Natural killer cell (primary cell): ENCODE measurements at regions not wholly inside any gene's neighbourhood (a gene's known extent, or its start where the extent isn't known, plus 50 kb on each side); places are given as distances from the start of the nearest gene placed in this dataset.

Experiments used
- ATAC-seq, 3 donors: fragments of 150-1000 bp in 2 of 3; fragments of 200-7000 bp in 1 of 3; cut with Tn5 transposase; 1 replicate in 1 of 3; 2 replicates in 2 of 3; pipeline ENCODE4 v1.10.0; 2021; ENCODE audit warnings: mild to moderate bottlenecking in 2 of 3, moderate library complexity in 2 of 3
- DNase-seq, 2 donors: peaks; one replicate each; pipeline versions ENCODE4 v3.0.0 to v3.0.0-alpha.2; 2013 to 2021; ENCODE audit warnings: mixed read lengths in 1 of 2
- H3K27ac ChIP-seq: one replicate; pipeline ENCODE4 v1.5.1; 2013; ENCODE audit warnings: mild to moderate bottlenecking, low read length
- H3K27me3 ChIP-seq: one replicate; pipeline ENCODE4 v1.6.1; 2013; ENCODE audit warnings: low read length; ENCODE audit not compliant: control insufficient read depth, insufficient read depth
- H3K36me3 ChIP-seq: one replicate; pipeline ENCODE4 v1.6.1; 2013; ENCODE audit warnings: low read length; ENCODE audit not compliant: control insufficient read depth, insufficient read depth
- H3K4me1 ChIP-seq: one replicate; pipeline ENCODE4 v1.6.1; 2013; ENCODE audit warnings: low read length; ENCODE audit not compliant: control insufficient read depth, insufficient read depth
- H3K4me3 ChIP-seq: one replicate; pipeline ENCODE4 v1.5.1; 2013; ENCODE audit warnings: low read length
- H3K9me3 ChIP-seq: one replicate; pipeline ENCODE4 v1.6.1; 2013; ENCODE audit warnings: low read length; ENCODE audit not compliant: control insufficient read depth, insufficient read depth
- H3K27ac Mint-ChIP-seq, 2 donors: one replicate each; pipeline ENCODE4 v1.8.0; 2022; ENCODE audit warnings: mild to moderate bottlenecking in 2 of 2, mixed read lengths in 2 of 2, moderate library complexity in 1 of 2
- H3K27me3 Mint-ChIP-seq, 2 donors: one replicate each; pipeline ENCODE4 v1.8.0; 2022; ENCODE audit warnings: low read depth in 2 of 2, mixed read lengths in 2 of 2
- H3K36me3 Mint-ChIP-seq: one replicate; pipeline ENCODE4 v1.8.0; 2022; ENCODE audit warnings: mixed read lengths
- H3K4me1 Mint-ChIP-seq, 2 donors: one replicate each; pipeline ENCODE4 v1.8.0; 2022; ENCODE audit warnings: mixed read lengths in 2 of 2
- H3K4me3 Mint-ChIP-seq: one replicate; pipeline ENCODE4 v1.8.0; 2022; ENCODE audit warnings: mild to moderate bottlenecking, moderate library complexity, mixed read lengths
- H3K9me3 Mint-ChIP-seq, 2 donors: one replicate each; pipeline ENCODE4 v1.8.0; 2022; ENCODE audit warnings: mixed read lengths in 2 of 2
- WGBS: methylation state at CpG from one replicate; pipeline ENCODE4 v1.1.7; 2013; ENCODE audit warnings: missing lambda C conversion rate; ENCODE audit not compliant: insufficient coverage; 5-methylcytosine and 5-hydroxymethylcytosine counted together
- intact Hi-C: fragments of 100-400 bp; cut with micrococcal nuclease; formaldehyde crosslinking; loops from one replicate; pipeline ENCODE4 v1.14.2; 2022
- TF ChIP-seq, protein P1 (sequence below): fragments of 200-600 bp; IDR thresholded peaks from one replicate; pipeline ENCODE4 v1.8.0; 2022; ENCODE audit warnings: antibody characterized with exemption

DNA sequence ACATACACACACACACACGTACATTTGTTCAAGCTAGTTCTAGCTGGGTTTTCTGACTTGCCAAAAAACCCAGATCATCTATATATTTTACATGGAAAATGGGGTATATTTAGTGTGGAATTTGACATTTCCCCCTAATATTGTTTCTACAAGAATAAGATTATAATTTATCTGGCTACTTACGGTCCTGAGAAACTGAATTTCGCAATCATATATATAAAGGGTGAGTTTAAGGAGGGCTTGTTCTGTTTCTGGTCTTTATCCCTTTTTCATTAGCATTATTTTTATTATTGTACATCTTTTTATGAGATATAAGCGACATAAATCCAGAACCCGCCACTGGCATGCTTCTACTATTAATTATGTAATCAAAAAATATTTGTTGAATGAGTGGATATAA is 528.9 kb downstream of the TMX3 start:
- H3K36me3 ChIP-seq: no peaks in the 10 kb centered on the region
- WGBS: 20% methylated on average over 1 of the region's 5 CpGs
- Mint-ChIP-seq H3K4me1 (no peaks in the 10 kb centered on the region), H3K9me3 (peaks cover 7 to 12% of the 10 kb centered on the region in 2 donors), H3K4me3 (no peak overlapping the region), H3K27ac (no peak overlapping the region), H3K36me3 (no peaks in the 10 kb centered on the region), H3K27me3 (no peaks in the 10 kb centered on the region)
- DNase-seq (no peak), ATAC-seq (no peak)
- H3K4me1 ChIP-seq: no peaks in the 10 kb centered on the region
- no peak overlapping the region for H3K27ac ChIP-seq
- H3K9me3 ChIP-seq: no peaks in the 10 kb centered on the region
- intact Hi-C loops: no loop called here
- H3K4me3 ChIP-seq: no peak overlapping the region
- TF ChIP-seq, protein P1, sequence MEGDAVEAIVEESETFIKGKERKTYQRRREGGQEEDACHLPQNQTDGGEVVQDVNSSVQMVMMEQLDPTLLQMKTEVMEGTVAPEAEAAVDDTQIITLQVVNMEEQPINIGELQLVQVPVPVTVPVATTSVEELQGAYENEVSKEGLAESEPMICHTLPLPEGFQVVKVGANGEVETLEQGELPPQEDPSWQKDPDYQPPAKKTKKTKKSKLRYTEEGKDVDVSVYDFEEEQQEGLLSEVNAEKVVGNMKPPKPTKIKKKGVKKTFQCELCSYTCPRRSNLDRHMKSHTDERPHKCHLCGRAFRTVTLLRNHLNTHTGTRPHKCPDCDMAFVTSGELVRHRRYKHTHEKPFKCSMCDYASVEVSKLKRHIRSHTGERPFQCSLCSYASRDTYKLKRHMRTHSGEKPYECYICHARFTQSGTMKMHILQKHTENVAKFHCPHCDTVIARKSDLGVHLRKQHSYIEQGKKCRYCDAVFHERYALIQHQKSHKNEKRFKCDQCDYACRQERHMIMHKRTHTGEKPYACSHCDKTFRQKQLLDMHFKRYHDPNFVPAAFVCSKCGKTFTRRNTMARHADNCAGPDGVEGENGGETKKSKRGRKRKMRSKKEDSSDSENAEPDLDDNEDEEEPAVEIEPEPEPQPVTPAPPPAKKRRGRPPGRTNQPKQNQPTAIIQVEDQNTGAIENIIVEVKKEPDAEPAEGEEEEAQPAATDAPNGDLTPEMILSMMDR: no peak
- H3K27me3 ChIP-seq: no peaks in the 10 kb centered on the region

DNA sequence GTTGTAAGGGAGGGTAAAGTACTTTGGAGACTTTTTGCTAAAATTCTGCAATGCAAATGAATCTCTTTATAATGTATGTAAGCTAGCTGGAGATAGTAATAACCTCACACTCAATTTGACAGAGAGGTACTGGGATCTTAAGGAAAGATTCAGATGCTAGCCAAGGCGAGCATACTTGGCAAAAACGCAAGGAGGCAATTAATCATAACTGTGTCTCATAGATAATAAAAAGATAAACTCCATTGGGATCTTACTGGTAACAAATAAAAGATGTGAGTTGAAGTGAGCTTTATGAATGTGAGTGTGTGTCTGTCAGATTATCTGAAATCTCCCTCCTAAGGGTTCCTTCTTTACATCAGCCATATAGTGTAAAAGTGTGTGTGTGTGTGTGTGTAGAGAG is 533.0 kb downstream of the TMX3 start:
- Histone ChIP-seq H3K4me1 (no peaks in the 10 kb centered on the region), H3K27ac (no peak overlapping the region), H3K27me3 (no peaks in the 10 kb centered on the region), H3K4me3 (no peak overlapping the region), H3K9me3 (no peaks in the 10 kb centered on the region), H3K36me3 (no peaks in the 10 kb centered on the region)
- no peak for ATAC-seq
- Mint-ChIP-seq H3K4me3 (no peak overlapping the region), H3K27ac (no peak overlapping the region), H3K27me3 (no peaks in the 10 kb centered on the region), H3K9me3 (peaks cover 14 to 15% of the 10 kb centered on the region in 2 donors), H3K4me1 (no peaks in the 10 kb centered on the region), H3K36me3 (no peaks in the 10 kb centered on the region)
- TF ChIP-seq, protein P1: no peak
- intact Hi-C loops: no loop called here
- DNase-seq: no peak
- no CpG with 5 or more reads among the region's 2 CpGs for WGBS

DNA sequence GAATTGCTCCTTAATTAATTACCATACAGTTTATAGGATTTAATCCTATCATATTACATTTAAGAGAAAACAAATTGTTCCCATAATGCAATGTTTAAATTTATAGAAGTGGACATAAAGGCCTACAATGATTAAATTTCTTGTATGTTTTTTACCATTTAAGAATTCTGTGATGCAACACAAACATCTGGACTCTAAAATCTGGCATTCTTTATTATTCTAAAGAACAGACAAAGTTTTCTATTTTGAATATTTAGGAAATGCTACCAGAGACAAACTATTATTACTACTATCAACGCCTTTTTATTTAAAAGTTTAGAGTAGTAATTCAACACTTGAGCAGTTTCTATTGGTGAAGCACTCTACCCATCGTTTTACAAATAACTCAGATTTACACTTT is 535.1 kb downstream of the TMX3 start:
- TF ChIP-seq, protein P1: no peak
- H3K36me3 Mint-ChIP-seq: no peaks in the 10 kb centered on the region
- 80% methylated on average over 1 of the region's 2 CpGs for WGBS

DNA sequence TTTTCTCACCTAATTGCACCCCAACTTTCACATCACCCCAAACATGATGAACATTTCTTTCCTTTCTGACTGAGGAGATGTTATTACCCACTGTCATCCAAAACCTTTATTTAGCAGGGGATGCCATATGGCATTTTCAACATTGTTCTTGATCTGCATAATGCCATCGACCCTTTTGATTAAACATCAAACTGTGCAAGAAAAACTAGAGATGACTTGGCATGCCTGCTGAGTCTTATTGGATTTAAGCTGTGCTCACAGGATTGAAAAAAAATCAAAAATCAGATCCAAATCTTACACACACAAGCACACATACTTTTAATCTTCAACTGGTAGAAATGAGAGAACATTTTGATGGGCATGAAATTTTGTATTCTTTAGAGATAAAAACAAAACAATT is 536.0 kb downstream of the TMX3 start:
- Histone ChIP-seq H3K36me3 (no peaks in the 10 kb centered on the region), H3K9me3 (no peaks in the 10 kb centered on the region), H3K4me1 (no peaks in the 10 kb centered on the region), H3K27ac (no peak overlapping the region), H3K27me3 (no peaks in the 10 kb centered on the region), H3K4me3 (no peak overlapping the region)
- H3K4me1 Mint-ChIP-seq: no peaks in the 10 kb centered on the region
- intact Hi-C loops: no loop called here
- H3K36me3 Mint-ChIP-seq: no peaks in the 10 kb centered on the region
- TF ChIP-seq, protein P1: no peak
- DNase-seq (no peak), ATAC-seq (no peak)
- peaks cover 17 to 21% of the 10 kb centered on the region in 2 donors for H3K9me3 Mint-ChIP-seq
- H3K27me3 Mint-ChIP-seq: no peaks in the 10 kb centered on the region
- H3K27ac Mint-ChIP-seq: no peak overlapping the region
- H3K4me3 Mint-ChIP-seq: no peak overlapping the region
- WGBS: 48% methylated on average over 1 of the region's 1 CpG

More for the DNA sequence above, 535.1 kb downstream of the TMX3 start:
- H3K27me3 ChIP-seq: no peaks in the 10 kb centered on the region
- no peak overlapping the region for H3K4me3 ChIP-seq
- intact Hi-C loops: no loop called here
- Mint-ChIP-seq H3K27me3 (no peaks in the 10 kb centered on the region), H3K27ac (no peak overlapping the region), H3K9me3 (peaks cover 14 to 19% of the 10 kb centered on the region in 2 donors), H3K4me1 (no peaks in the 10 kb centered on the region), H3K4me3 (no peak overlapping the region)
- no peak overlapping the region for H3K27ac ChIP-seq
- no peaks in the 10 kb centered on the region for H3K4me1 ChIP-seq
- no peaks in the 10 kb centered on the region for H3K36me3 ChIP-seq
- no peak for ATAC-seq
- no peaks in the 10 kb centered on the region for H3K9me3 ChIP-seq
- DNase-seq: no peak
